SU-DHL-6 (cell line): ENCODE measurements at regions not wholly inside any gene's neighbourhood (a gene's known extent, or its start where the extent isn't known, plus 50 kb on each side); places are given as distances from the start of the nearest gene placed in this dataset.

Experiments used
- EZH2phosphoT487 ChIP-seq: fragments of 200-600 bp; sonication (generic), shearing (Covaris generic); conservative IDR thresholded peaks from 2 replicates; pipeline ENCODE4 v1.6.1; 2018; ENCODE audit warnings: mild to moderate bottlenecking, antibody characterized with exemption, low read length, moderate library complexity, mixed read lengths
- TF ChIP-seq, protein P1 (sequence below): fragments of 200-600 bp; sonication (generic); IDR thresholded peaks from one replicate; pipeline ENCODE4 v1.5.1; 2017; ENCODE audit warnings: antibody characterized with exemption, mild to moderate bottlenecking, low read length, moderate library complexity; ENCODE audit not compliant: insufficient read depth, poor library complexity, severe bottlenecking

DNA sequence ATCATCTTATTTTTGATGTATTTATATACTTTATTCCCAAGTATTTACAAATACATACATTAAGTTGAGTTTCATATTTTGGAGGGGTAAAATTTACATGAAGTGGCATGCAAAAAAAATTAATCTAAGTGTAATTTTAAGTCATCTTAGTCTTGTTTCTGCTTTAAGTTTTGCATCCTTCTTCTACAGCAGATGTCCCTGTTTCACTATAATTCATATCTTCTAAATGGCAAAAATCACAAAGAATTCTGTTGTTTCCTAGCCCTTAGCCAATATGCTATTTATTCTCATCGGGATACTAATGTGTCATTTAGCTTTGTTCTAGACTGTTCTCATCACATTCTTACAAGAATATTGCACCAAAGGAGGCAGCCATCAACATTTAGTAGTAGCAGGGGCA is 831.9 kb downstream of the GBE1 start:
- TF ChIP-seq, protein P1, sequence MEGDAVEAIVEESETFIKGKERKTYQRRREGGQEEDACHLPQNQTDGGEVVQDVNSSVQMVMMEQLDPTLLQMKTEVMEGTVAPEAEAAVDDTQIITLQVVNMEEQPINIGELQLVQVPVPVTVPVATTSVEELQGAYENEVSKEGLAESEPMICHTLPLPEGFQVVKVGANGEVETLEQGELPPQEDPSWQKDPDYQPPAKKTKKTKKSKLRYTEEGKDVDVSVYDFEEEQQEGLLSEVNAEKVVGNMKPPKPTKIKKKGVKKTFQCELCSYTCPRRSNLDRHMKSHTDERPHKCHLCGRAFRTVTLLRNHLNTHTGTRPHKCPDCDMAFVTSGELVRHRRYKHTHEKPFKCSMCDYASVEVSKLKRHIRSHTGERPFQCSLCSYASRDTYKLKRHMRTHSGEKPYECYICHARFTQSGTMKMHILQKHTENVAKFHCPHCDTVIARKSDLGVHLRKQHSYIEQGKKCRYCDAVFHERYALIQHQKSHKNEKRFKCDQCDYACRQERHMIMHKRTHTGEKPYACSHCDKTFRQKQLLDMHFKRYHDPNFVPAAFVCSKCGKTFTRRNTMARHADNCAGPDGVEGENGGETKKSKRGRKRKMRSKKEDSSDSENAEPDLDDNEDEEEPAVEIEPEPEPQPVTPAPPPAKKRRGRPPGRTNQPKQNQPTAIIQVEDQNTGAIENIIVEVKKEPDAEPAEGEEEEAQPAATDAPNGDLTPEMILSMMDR = no peak
- TF ChIP-seq EZH2phosphoT487 = no peak
